Stimulated activated CD4-positive, alpha-beta T cell treated with anti-CD3 and anti-CD28 coated beads, Interleukin-4, amount 100 ng/mL, for 24 hours (primary cell): ENCODE measurements at regions not wholly inside any gene's neighbourhood (a gene's known extent, or its start where the extent isn't known, plus 50 kb on each side); places are given as distances from the start of the nearest gene placed in this dataset.
"Not testable (repeated sequence)": the region's sequence is repeated elsewhere in the genome, so short reads cannot be mapped to it uniquely, and the experiment has no call there.

Experiments
- DNase-seq: peaks from one replicate; pipeline ENCODE4 v3.0.0-alpha.2; 2020

DNA sequence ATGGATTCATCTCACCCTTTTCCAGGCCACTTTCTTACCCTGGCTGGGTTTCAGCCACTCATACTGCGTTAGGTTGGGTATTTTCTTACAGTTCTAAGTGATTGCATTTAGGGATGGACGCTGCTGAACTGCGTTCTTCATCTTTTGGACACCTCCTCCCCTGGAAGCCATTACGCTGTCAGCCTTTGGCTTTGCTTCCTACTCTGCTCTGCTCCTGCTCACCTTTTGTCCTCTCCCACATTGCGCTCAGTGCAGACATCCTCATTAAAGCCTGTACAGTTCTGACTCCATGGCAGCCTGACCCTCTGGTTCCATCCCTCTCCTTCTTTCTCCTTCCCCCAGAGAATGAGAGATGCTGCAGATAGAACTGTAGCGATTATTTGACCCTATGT, 108.9 kb downstream of the SRGAP2 start:
- not testable (repeated sequence) for DNase-seq

DNA sequence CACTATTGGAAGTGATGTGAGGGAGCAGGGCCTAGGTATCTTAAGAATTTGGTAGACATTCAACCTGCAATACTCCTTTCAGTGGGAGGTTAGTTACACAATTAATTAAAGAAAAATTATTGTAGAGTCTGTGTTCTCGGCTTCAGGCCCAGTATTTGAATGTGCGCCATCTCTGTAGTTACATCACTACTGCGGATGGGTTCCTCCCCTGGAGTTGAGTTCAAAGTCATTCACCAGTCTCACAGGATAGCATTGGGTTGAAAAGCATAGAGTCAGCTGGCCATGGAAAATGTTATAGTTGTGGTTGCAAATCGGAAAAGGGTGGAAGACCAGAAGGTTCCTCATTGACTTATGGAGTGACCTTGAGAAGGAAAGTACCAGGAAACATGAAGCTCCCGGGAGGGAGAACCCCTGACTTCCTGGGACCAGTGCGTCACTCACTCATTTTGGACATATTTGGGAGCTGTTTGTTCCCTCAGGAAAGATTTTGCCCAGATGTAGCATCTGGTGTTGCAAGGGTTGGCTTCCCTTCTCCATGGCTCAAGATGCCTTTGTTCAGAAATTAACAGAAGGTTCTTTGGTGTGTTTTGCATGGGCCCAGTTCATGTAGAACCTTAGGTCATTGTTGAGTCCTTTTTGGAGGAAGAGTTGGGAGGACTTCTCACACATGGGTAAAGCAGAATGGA, 111.8 kb downstream of the SRGAP2 start:
- not testable (repeated sequence) for DNase-seq

DNA sequence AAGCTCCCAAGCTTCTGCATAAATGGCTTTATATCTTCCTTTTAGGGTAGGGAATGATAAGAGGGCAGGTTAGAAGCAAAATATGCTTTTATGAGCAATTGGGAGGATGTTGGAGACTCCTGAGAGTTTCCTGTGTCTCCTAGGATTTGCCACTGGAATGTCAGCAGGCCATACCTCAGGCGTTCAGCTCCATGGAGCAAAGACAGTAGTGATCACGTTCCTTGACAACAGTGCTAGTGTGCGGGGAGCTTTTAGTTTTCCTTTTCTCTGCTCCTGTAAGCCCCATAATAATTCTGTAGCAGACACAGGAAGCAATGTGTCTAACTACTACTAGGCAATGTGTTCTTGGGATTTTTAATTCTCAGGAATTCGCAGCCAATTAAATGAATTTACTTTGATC, 113.6 kb downstream of the SRGAP2 start:
- not testable (repeated sequence) for DNase-seq

DNA sequence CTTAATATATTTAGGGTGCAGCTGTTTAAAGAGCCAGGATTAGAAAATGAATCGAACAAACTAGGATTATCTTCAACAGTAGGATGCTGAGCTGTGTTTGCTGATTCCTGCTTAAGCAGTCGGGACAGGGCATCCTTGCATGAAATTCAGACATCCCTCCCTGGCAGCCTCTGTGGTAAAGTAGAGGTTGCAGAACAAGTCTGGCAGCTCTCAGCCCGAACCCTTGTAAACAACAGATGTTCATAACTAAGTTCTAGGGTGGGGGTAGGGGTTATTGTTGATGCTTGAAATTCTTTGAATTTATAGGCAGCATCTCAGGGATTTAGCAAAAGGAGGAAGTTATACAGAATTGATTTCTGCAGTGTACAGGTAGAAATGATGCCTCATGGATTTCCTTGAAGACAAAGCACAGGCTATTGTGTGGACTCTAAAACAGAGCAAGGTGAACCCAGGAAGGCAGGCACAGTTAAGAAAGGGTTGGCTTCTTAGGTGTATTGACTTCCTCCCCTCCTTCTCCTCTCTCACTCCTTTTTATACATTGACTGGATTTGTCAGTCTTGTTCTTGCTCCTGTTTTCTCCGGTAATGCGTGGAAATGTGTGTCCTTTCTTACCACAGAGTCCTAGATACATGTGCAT, 114.7 kb downstream of the SRGAP2 start:
- DNase-seq: not testable (repeated sequence)

DNA sequence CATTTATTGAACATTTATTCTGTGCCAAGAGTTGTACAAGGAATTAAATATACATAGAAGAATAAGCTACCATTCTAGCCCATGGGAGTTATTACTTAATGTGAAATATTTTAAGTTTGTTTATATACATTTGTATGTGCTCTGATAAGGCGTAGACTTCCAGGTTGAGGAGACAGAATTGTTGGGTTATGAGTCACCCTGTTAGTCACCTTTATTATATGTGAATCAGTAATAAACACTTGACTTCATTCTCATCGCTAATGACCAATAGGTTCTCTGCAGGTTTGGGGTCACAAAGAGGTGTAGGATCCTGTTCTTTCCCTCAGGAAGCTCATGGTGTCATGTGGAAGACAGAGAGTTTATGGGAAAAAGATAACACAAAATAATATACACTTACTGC, 116.9 kb downstream of the SRGAP2 start:
- DNase-seq: not testable (repeated sequence)

DNA sequence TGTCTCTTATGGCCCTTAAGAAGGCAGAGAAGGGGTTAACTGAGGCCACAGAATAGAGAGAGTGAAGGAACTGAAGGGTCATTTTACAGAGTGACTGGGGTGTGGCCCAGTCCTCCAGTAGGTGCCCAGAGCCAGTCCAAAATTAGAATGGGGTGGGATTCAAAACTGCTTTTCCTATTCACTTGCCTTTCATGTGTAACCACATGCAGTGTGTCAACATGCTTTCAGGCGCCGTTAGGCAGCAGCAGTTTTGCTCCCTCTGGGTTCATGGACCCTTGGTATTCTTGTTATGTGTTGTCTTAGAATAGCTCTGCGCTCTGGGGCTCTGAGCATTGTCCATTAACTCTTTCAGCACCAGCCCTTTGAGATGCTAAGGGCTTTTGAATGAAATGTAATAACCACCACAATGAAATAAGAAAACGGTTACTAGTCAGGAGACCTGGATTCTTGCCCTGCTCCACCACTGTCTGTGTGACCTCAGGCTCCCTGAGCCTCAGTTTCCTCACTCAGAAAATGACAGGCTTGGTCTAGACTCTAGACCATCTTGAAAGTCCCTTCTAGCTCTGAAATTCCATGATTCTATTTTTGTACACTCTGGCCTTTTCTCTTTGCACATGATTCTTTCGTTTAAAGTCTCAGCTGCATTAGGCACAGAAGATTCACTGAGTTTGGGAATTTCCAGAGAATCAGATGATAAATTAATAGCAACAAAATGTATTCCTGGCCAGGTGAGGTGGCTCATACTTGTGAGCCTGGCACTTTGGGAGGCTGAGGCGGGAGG, 123.0 kb downstream of the SRGAP2 start:
- DNase-seq: not testable (repeated sequence)

DNA sequence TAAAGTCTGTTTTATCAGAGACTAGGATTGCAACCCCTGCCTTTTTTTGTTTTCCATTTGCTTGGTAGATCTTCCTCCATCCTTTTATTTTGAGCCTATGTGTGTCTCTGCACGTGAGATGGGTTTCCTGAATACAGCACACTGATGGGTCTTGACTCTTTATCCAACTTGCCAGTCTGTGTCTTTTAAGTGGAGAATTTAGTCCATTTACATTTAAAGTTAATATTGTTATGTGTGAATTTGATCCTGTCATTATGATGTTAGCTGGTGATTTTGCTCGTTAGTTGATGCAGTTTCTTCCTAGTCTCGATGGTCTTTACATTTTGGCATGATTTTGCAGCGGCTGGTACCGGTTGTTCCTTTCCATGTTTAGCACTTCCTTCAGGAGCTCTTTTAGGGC, 128.3 kb downstream of the SRGAP2 start:
- DNase-seq: not testable (repeated sequence)

DNA sequence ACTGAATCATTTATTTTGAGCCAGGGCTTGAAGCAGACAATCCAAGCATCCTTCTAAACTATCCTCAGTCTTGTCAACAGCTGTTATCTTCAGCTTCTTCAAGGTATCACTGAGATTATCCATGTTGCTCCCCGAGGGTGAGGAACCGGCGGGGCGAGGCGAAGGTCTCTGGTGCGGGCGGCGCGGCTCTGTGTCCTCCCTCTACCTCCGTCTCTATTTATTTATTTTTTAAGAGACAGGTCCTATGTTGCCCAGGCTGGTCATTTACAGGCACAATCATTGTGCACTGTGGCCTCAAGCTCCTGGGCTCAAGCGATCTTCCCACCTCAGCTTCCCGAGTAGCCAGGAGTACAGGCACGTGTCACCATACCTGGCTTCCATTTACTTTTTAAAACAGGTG, 130.0 kb downstream of the SRGAP2 start:
- DNase-seq: not testable (repeated sequence)

DNA sequence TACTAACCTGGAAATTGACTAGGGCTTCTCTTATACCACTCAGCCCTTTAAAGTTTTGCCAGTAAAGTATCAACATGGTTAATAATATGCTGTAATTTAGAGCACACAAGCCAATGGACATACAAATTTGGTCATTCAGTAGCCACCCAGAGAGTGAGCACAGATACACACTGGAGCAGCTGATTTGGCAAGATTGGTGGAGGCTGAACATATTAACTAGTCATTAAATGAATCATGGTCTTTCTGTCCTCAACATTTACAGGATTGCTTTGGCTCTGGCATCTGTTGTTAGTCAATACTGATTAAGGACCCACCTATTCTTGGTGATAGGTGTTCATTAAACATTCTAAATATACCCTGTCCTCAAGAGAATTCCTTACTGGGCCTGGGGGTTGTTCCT, 130.6 kb downstream of the SRGAP2 start:
- DNase-seq: not testable (repeated sequence)

DNA sequence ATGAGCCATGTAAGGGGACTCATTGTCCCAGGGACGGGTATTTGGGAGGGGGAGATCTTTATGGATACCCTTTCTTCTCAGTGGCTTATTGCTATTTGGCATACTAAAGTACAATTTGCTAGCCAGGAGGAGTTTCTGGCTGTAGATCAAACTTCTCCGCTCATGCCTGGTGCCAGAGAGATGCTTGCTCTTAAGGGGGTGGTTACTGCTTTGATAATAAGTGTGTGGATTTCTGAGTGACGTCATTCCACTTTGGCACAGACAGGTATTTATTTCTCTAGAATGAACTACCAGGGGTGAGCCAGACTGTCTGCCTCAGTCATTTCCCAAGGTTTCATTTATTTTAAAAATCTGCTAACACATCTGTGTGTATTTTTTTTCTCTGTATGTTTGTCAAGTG, 131.1 kb downstream of the SRGAP2 start:
- DNase-seq: not testable (repeated sequence)

DNA sequence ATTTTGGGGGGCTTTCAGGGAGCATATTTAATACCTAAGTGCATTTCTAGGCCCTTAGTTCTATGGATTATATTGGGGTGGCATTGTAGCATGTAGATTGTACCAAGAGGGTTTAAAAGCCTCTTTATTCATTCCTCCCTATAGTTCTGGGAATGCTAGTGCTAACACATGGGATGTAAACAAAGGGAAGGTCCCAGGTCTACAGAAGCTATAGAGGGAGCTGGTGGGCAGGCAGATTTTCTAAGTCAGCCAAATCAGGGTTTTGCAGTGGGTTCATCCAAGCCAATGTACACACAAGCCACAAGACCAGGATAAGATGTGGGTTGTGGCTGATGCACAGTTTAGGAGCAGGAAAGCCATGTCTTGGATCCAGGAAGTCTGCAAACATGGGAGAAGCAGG, 131.8 kb downstream of the SRGAP2 start:
- DNase-seq: not testable (repeated sequence)

DNA sequence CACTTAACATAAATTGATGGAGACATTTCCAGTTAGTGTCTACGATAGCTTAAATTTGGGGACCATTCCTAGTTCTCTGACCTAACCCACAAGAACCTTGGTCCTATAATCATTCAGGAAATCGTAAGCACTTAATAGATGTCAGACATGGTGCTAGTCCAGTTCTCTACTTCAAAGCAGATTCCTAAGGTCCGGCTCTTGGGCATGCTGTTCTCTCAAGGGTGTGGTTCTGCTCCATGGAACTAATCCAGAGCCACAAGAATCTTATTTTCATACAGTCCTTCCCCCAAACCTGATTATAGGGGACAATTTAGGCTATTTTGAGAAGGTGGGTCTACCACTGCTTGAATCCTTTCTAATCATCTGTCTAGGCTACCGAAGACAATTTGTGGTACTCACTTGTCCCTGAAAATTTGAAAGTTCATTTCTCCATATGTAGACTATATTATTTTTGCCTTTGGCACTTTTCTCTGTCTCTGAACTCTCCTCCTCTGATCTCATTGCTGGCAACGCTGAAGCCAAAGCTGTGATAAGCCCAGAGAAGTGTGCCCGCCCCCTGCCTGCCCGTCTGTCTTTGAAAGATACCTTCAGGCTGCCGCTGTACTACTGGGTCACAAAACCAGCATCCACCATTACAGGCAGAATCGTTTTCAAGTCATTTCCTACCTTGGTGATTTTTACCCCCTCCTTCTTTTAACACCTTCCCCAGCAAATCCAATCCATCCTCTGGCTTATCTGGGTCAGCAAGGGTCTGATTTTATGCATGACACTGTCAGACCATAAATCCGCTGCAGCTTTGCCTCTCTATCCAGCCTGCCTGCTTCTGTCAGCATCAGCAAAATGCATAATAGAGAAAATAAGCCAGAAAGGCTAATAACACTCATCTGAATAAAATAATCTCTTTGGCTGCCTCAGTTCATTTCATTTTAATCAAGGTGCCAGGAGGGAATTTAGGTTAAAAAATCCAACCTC, 132.8 kb downstream of the SRGAP2 start:
- DNase-seq: not testable (repeated sequence)

DNA sequence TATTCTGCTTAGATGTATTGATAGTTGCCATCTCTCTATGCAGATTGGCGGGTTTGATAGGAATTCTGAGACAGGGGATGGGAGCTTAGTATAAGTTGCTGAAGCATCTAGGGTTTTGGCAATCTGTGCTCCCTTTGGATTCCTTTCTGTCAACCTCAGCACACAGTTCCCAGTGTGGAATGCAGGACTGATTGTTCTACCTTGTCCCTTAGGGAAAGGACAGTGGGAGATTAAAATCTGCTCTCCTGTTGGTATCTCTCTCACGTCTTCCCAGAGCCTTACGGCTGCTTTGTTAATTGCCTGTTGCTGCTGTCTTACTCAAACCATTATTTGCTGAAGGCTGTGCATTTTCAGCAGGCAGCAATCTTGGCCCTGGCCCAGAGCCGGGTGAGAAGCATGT, 133.3 kb upstream of the IKBKE start:
- DNase-seq: not testable (repeated sequence)

DNA sequence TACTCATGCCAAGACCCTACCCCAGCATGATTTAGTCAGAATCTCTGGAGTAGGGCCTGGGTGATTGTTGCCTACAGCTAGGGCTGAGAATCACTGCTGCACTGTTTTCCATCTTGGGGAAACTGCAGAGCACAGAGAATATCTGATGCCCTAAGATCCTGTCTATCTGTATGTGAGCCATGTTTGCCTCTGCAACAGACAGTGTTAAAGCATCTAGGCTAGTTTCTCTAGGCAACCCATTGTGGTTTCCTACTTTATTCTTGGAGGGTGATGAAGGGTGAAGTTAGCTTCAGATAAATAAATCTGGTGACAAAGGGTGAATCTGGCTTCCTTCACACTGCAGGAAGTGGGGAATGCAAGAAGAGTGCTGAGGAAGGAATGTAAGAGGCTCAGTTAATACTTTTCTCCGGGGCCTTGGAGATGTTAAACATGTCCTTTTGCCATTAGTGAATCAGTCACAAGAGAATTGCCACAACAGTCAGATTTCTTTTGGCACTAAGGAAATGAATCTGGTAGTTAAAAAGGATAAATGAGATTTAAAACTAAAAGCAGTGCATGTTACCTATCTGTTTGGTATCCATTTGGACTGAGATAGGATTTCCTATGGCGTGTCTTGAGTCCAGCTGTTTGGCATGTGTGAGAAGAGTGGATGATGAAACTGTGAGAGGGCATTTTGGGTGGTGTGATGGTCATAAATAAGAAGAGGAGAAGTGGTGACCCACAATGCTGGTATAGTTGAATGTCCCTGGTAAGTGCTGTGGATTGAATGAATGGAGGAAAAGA, 119.6 kb upstream of the IKBKE start:
- not testable (repeated sequence) for DNase-seq

DNA sequence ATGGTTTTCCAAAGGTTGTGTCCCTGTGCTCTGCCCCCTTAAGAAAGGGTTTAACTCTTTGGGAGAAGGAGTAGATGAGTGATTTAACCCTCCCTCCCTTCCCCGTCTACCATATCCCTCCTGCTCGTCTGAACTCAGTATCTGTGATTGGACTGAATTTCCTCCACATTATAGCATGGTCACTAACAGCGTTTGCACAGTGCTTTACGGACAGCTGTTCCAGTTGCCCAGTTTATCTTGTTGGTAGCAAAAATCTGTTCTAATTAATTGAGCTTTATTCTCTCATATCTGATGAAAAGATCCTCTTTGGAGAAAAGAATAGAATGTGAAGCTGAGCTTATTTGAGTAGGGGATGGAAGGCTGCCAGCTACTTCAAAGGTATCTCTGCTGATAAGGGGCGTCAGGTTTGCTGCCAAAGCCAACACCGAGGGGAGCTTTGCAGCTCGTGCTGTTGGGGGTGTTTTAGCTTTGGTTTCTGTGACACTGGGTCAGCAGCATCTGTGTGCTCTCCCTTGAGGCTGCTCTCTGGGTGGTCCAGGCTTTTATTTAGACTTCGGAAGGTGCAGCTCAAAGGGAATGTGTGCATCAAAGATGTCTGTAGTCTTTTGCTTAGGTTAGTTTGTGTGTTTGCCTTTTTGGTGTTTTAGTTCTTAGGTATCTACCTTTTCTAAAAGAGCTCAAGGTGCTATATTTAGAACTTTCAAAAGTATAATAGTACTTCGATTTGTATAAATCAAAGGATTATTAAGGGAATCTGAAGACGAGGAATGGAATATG, 118.8 kb upstream of the IKBKE start:
- not testable (repeated sequence) for DNase-seq

DNA sequence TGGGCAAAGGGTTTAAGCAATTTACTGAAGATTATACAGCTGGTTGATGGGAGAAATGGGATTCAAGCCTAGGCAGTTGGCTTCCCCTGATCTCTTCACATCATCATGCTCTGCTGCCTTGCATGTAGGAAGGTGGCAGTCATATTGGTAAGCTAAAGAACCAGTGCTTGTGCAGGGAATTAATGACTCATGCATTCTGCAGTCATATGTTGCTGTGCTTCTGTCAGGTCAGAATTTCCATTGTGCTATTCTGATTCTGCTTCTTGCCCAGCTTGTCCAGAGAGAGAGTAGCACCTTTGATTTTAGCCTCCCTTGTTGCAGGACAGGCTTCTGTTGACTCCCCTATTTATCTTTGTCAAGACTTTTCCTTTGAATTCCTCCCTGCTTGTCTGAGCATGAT, 114.0 kb upstream of the IKBKE start:
- DNase-seq: peak; percentile 4

DNA sequence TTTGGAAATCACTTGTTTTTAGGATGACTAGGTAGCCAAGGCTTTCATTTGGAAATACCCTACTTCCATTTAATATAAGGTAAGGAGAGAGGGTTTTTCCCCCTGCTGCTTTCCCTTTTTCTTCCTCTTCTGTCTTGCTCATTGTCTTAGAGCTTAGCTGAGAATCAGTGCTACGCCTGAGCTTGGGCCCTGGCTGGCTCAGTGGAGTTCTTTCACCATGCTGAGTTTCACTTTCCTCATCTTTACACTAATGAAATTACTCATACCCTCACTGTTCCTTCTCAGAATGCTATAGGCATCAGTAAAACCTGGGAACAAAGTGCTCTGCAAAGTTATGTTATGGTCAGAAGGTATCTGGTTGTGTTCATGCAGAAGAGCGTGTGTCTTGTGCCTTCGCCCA, 112.3 kb upstream of the IKBKE start:
- peak; percentile 48 for DNase-seq

DNA sequence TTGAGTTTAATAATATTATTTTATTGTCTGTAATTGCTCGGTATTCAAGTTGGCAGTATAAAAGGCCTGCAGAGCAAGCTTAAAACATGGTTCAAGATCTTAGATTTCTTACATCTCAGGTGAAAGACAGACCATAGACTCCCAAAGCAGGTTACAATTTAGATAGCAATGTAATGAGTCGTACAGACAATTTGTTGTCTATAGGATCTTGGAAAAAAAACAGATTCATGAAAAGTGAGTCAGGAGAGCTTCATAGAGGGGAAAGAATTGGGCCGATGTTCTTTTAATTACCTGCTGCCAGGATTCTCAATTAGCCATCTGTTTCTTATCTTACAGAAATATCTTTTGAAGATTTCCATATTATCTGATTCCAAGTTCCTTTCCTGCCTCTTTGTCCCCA, 111.5 kb upstream of the IKBKE start:
- not testable (repeated sequence) for DNase-seq

DNA sequence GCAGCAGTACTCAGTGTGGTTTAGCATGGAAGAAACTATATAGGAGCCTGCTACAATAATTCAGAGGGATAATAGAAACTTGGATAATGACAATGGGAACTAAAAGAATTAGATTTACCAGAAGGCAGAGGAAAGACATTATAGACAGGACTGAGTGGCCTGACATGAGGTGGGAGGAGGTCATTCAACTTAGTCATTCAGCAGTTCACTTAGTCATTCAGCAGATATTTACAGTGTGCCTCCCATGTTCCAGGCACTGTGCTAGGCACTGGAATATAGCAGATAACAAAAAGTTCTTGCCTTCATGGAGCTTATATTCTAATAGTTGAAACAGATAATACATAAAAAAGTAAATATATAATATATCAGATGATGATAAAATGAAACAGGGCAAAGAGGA, 110.9 kb upstream of the IKBKE start:
- not testable (repeated sequence) for DNase-seq

DNA sequence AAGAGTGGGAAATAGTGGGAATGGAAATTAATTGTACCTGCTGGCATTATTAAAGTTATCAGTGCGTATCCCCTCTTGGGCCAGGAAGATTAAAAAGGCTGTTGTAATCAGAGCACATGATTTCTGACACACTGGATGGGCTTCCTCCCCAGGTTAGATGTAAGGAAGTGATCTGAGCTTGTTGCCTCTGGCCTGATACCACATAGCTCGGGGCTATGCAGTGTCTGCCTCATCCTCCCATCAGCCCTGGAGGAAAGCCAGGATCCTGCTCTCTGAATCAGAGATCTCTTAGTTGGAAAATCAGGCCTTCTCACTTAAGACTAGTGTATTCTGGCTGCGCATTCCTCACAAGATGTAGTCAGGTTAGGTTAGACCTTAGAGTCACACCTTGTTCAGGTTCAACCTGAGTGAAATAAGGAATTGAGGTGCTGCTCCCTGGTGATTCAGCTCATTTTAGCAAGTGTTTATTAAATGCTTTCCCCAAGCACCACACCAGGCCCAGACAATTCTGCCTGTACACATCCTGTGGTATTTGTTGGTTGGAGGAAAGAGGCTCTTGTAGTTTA, 108.2 kb upstream of the IKBKE start:
- not testable (repeated sequence) for DNase-seq

DNA sequence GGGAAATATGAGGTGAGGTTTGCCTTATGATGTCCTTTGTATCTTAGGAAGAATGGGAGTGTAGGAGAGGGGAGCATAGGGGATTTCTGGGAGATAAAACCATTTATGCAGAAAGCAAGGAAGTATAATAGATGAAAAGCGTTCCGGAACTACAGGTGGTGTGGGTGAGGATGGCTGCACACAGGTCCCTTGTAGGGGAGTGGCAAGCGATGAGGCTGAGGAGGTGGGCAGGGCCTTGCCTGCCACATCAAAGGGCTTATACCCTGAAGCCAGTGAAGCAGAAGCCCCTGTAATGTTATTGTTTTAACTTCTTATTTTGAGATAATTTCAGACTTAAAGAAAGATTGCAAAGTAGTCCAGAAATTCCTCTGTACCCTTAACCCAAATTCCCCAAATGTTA, 107.3 kb upstream of the IKBKE start:
- DNase-seq: not testable (repeated sequence)
